ENCODE measurements at regions not wholly inside any gene's neighbourhood (a gene's known extent, or its start where the extent isn't known, plus 50 kb on each side); places are given as distances from the start of the nearest gene placed in this dataset.

DNA sequence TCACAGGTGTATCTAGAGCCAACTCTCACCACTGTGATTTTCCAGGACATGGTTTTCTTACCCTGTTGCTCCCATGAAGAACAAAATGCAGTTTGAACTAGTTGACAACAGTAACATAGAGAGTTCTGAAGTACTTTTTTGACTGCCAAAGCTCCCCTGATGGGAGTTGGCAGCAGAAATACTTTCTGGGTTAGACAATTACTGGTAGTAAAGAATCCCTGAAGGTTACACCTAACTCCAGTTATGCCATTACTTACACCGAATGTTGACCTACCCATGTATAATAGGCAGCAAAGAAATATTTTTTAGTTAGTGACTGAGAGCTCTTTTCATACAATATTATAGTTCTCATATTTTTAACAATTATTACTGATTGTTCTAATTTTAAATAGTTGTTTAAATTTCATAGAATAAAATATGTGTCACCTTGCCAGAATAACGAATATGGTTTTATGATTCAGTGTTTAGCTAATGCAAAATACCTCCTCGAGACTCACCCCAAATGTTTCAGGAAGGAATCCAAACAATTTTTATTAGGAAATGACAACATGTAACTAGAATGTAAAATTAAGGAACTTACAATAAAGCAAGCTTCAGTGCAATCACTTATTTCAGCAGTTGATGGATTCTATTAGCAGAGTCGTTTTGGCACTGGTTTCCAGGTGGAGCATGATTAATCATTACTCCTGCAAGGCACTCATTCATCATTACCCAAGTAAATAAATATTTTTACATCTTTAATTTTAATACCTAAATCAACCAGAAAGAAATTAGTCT, 237.6 kb downstream of the MRPL39 start:
- Mint-ChIP-seq H3K27me3 (ENCODE audit: insufficient read depth, low read depth, poor library complexity) (no peaks in the 10 kb centered on the region), H3K36me3 (ENCODE audit: low read depth) (no peaks in the 10 kb centered on the region), H3K4me1 (peaks cover 32% of the 10 kb centered on the region), H3K27ac (no peak overlapping the region), H3K9me3 (no peaks in the 10 kb centered on the region), H3K4me3 (no peak overlapping the region)
- ATAC-seq (no peak), DNase-seq (ENCODE audit: low spot score) (no peak)
- Histone ChIP-seq H3K36me3 (ENCODE audit: insufficient read depth) (no peaks in the 10 kb centered on the region), H3K9me2 (ENCODE audit: insufficient read depth) (no peaks in the 10 kb centered on the region), H3K4me3 (no peak overlapping the region), H3F3A (replicated peaks; ENCODE audit: low read depth) (0 out of 2 replicates have a peak, but pooled peaks cover 4% of the 10 kb centered on the region), H3K4me1 (ENCODE audit: insufficient read depth) (peaks cover 21% of the 10 kb centered on the region), H3K4me2 (no peak overlapping the region), H2AFZ (no peak overlapping the region), H3K79me2 (replicated peaks; ENCODE audit: insufficient read depth) (no peaks in the 10 kb centered on the region), H3K27me3 (ENCODE audit: insufficient read depth) (no peaks in the 10 kb centered on the region), H4K20me1 (replicated peaks; ENCODE audit: insufficient read depth) (no peaks in the 10 kb centered on the region), H3K27ac (ENCODE audit: low read depth) (no peak overlapping the region)
- TF ChIP-seq EZH2phosphoT487 (IDR thresholded peaks at IDR 0.05; ENCODE audit: unreplicated experiment), result no peak
- TF ChIP-seq, protein P1, sequence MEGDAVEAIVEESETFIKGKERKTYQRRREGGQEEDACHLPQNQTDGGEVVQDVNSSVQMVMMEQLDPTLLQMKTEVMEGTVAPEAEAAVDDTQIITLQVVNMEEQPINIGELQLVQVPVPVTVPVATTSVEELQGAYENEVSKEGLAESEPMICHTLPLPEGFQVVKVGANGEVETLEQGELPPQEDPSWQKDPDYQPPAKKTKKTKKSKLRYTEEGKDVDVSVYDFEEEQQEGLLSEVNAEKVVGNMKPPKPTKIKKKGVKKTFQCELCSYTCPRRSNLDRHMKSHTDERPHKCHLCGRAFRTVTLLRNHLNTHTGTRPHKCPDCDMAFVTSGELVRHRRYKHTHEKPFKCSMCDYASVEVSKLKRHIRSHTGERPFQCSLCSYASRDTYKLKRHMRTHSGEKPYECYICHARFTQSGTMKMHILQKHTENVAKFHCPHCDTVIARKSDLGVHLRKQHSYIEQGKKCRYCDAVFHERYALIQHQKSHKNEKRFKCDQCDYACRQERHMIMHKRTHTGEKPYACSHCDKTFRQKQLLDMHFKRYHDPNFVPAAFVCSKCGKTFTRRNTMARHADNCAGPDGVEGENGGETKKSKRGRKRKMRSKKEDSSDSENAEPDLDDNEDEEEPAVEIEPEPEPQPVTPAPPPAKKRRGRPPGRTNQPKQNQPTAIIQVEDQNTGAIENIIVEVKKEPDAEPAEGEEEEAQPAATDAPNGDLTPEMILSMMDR (conservative IDR thresholded peaks at IDR 0.05; ENCODE audit: low read depth in 2 of 2), result no peak
- TF ChIP-seq CREB1 (CRISPR knock-in tag; IDR thresholded peaks at IDR 0.05; ENCODE audit: low read depth), result no peak

DNA sequence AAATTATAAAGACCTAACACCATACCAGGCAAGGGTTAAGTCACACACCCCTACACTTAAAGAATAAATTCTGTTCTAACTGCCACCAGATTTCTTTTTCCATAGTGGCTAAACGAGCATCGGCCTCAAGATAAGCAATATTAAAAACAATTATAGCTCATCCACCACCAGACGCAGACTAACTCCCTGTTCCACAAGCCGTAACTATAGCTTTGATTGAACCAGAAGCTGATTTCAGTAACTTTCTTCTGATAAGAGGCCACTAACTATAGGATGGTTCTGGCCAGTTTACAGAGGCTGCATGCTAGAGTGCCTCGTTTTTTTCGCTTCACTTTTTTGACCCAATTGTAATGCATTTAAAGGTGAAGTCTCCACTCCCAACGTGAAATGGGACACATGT, 238.8 kb downstream of the MRPL39 start:
- no peak overlapping the region for H3K27ac ChIP-seq (ENCODE audit: low read depth)
- Mint-ChIP-seq H3K27ac (no peak overlapping the region), H3K36me3 (ENCODE audit: low read depth) (no peaks in the 10 kb centered on the region), H3K4me3 (no peak overlapping the region), H3K27me3 (ENCODE audit: insufficient read depth, low read depth, poor library complexity) (no peaks in the 10 kb centered on the region), H3K4me1 (peaks cover 22% of the 10 kb centered on the region), H3K9me3 (no peaks in the 10 kb centered on the region)
- ATAC-seq (no peak), DNase-seq (ENCODE audit: low spot score) (no peak)
- no peaks in the 10 kb centered on the region for H3K27me3 ChIP-seq (ENCODE audit: insufficient read depth)
- no peaks in the 10 kb centered on the region for H3K79me2 ChIP-seq (replicated peaks; ENCODE audit: insufficient read depth)
- H3K4me3 ChIP-seq, result no peak overlapping the region
- no peaks in the 10 kb centered on the region for H3K36me3 ChIP-seq (ENCODE audit: insufficient read depth)
- H3K9me2 ChIP-seq (ENCODE audit: insufficient read depth), result no peaks in the 10 kb centered on the region
- no peaks in the 10 kb centered on the region for H4K20me1 ChIP-seq (replicated peaks; ENCODE audit: insufficient read depth)
- 0 out of 2 replicates have a peak, but pooled peaks cover 4% of the 10 kb centered on the region for H3F3A ChIP-seq (replicated peaks; ENCODE audit: low read depth)
- no peak overlapping the region for H2AFZ ChIP-seq
- peaks cover 13% of the 10 kb centered on the region for H3K4me1 ChIP-seq (ENCODE audit: insufficient read depth)
- H3K4me2 ChIP-seq, result no peak overlapping the region
- TF ChIP-seq CREB1 (CRISPR knock-in tag; IDR thresholded peaks at IDR 0.05; ENCODE audit: low read depth) (no peak), EZH2 (IDR thresholded peaks at IDR 0.05; ENCODE audit: low read depth, unreplicated experiment) (no peak), STAT1 (IDR thresholded peaks at IDR 0.05; ENCODE audit: unreplicated experiment) (no peak), JUNB (IDR thresholded peaks at IDR 0.05; ENCODE audit: unreplicated experiment) (no peak), NANOG (IDR thresholded peaks at IDR 0.05; ENCODE audit: borderline replicate concordance) (no peak), POLR2AphosphoS5 (IDR thresholded peaks at IDR 0.05; ENCODE audit: low read depth) (no peak), EZH2phosphoT487 (IDR thresholded peaks at IDR 0.05; ENCODE audit: unreplicated experiment) (no peak), ZNF331 (CRISPR knock-in tag; IDR thresholded peaks at IDR 0.05; ENCODE audit: low read depth) (no peak), ZNF114 (CRISPR knock-in tag; IDR thresholded peaks at IDR 0.05) (no peak)
- TF ChIP-seq, protein P2, sequence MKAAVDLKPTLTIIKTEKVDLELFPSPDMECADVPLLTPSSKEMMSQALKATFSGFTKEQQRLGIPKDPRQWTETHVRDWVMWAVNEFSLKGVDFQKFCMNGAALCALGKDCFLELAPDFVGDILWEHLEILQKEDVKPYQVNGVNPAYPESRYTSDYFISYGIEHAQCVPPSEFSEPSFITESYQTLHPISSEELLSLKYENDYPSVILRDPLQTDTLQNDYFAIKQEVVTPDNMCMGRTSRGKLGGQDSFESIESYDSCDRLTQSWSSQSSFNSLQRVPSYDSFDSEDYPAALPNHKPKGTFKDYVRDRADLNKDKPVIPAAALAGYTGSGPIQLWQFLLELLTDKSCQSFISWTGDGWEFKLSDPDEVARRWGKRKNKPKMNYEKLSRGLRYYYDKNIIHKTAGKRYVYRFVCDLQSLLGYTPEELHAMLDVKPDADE (IDR thresholded peaks at IDR 0.05), result no peak
- TF ChIP-seq, protein P3, sequence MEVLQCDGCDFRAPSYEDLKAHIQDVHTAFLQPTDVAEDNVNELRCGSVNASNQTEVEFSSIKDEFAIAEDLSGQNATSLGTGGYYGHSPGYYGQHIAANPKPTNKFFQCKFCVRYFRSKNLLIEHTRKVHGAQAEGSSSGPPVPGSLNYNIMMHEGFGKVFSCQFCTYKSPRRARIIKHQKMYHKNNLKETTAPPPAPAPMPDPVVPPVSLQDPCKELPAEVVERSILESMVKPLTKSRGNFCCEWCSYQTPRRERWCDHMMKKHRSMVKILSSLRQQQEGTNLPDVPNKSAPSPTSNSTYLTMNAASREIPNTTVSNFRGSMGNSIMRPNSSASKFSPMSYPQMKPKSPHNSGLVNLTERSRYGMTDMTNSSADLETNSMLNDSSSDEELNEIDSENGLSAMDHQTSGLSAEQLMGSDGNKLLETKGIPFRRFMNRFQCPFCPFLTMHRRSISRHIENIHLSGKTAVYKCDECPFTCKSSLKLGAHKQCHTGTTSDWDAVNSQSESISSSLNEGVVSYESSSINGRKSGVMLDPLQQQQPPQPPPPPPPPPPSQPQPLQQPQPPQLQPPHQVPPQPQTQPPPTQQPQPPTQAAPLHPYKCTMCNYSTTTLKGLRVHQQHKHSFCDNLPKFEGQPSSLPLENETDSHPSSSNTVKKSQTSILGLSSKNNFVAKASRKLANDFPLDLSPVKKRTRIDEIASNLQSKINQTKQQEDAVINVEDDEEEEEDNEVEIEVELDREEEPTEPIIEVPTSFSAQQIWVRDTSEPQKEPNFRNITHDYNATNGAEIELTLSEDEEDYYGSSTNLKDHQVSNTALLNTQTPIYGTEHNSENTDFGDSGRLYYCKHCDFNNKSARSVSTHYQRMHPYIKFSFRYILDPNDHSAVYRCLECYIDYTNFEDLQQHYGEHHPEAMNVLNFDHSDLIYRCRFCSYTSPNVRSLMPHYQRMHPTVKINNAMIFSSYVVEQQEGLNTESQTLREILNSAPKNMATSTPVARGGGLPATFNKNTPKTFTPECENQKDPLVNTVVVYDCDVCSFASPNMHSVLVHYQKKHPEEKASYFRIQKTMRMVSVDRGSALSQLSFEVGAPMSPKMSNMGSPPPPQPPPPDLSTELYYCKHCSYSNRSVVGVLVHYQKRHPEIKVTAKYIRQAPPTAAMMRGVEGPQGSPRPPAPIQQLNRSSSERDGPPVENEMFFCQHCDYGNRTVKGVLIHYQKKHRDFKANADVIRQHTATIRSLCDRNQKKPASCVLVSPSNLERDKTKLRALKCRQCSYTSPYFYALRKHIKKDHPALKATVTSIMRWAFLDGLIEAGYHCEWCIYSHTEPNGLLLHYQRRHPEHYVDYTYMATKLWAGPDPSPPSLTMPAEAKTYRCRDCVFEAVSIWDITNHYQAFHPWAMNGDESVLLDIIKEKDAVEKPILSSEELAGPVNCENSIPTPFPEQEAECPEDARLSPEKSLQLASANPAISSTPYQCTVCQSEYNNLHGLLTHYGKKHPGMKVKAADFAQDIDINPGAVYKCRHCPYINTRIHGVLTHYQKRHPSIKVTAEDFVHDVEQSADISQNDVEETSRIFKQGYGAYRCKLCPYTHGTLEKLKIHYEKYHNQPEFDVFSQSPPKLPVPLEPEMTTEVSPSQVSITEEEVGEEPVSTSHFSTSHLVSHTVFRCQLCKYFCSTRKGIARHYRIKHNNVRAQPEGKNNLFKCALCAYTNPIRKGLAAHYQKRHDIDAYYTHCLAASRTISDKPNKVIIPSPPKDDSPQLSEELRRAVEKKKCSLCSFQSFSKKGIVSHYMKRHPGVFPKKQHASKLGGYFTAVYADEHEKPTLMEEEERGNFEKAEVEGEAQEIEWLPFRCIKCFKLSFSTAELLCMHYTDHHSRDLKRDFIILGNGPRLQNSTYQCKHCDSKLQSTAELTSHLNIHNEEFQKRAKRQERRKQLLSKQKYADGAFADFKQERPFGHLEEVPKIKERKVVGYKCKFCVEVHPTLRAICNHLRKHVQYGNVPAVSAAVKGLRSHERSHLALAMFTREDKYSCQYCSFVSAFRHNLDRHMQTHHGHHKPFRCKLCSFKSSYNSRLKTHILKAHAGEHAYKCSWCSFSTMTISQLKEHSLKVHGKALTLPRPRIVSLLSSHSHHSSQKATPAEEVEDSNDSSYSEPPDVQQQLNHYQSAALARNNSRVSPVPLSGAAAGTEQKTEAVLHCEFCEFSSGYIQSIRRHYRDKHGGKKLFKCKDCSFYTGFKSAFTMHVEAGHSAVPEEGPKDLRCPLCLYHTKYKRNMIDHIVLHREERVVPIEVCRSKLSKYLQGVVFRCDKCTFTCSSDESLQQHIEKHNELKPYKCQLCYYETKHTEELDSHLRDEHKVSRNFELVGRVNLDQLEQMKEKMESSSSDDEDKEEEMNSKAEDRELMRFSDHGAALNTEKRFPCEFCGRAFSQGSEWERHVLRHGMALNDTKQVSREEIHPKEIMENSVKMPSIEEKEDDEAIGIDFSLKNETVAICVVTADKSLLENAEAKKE (CRISPR knock-in tag; IDR thresholded peaks at IDR 0.05), result no peak

Data from GM23338 (cell line).